ENCODE measurements at regions not wholly inside any gene's neighbourhood (a gene's known extent, or its start where the extent isn't known, plus 50 kb on each side); places are given as distances from the start of the nearest gene placed in this dataset.

GRCh38 chr12:85559536-85559935, 276.7 kb downstream of the RASSF9 start:
- H3K27ac ChIP-seq (ENCODE audit: low read depth, low read length), result no peak overlapping the region
- ChIA-PET CTCF (interaction anchor here (0.5 to 2.0 kb wide), 3 partner anchors 16 to 308 kb away, joined by 3 to 12 read pairs (median 8); partner anchors contain the start of gene RASSF9), POLR2A (no interaction called here)
- no peaks in the 10 kb centered on the region for H3K9me3 ChIP-seq (ENCODE audit: control insufficient read depth, insufficient read depth, low read length)
- H3K4me3 ChIP-seq (ENCODE audit: low read depth, low read length), result no peak overlapping the region
- no peak for DNase-seq (ENCODE audit: low read depth, low spot score)
- TF ChIP-seq, protein P1, sequence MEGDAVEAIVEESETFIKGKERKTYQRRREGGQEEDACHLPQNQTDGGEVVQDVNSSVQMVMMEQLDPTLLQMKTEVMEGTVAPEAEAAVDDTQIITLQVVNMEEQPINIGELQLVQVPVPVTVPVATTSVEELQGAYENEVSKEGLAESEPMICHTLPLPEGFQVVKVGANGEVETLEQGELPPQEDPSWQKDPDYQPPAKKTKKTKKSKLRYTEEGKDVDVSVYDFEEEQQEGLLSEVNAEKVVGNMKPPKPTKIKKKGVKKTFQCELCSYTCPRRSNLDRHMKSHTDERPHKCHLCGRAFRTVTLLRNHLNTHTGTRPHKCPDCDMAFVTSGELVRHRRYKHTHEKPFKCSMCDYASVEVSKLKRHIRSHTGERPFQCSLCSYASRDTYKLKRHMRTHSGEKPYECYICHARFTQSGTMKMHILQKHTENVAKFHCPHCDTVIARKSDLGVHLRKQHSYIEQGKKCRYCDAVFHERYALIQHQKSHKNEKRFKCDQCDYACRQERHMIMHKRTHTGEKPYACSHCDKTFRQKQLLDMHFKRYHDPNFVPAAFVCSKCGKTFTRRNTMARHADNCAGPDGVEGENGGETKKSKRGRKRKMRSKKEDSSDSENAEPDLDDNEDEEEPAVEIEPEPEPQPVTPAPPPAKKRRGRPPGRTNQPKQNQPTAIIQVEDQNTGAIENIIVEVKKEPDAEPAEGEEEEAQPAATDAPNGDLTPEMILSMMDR (IDR thresholded peaks at IDR 0.05; ENCODE audit: low read depth, low read length), result no peak
- no peaks in the 10 kb centered on the region for H3K27me3 ChIP-seq (ENCODE audit: control insufficient read depth, insufficient read depth, low read length)

GRCh38 chr12:85562765-85563164, 273.4 kb downstream of the RASSF9 start:
- Histone ChIP-seq H3K27me3 (ENCODE audit: control insufficient read depth, insufficient read depth, low read length) (no peaks in the 10 kb centered on the region), H3K4me3 (ENCODE audit: low read depth, low read length) (no peak overlapping the region), H3K27ac (ENCODE audit: low read depth, low read length) (no peak overlapping the region), H3K9me3 (ENCODE audit: control insufficient read depth, insufficient read depth, low read length) (no peaks in the 10 kb centered on the region)
- POLR2A ChIA-PET, result no interaction called here
- no peak for DNase-seq (ENCODE audit: low read depth, low spot score)
- CTCF ChIA-PET, result interaction anchor here (1.3 to 4.8 kb wide), 3 partner anchors 12 to 358 kb away, joined by 4 to 23 read pairs (median 5); no protein-coding TSS in a partner anchor
- TF ChIP-seq, protein P1 (IDR thresholded peaks at IDR 0.05; ENCODE audit: low read depth, low read length), result no peak

DNA sequence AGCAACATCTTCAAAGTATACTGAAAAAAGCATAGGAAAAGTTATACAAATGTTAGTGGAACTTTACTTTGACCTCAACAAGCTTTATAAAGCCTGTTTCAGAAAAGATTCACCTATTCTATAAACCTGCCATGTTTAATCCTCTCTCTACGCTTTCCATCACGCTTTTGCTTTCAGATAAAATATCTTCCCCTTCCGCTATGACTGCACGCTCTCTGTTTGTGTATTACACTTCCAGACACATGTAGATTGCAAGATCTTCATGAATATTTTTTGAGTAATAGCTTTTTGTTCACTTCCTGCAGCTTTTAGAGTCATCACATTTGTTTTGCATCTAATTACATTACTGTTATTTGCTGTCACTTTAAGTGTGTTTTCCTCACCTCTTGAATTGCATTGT, 271.4 kb downstream of the RASSF9 start:
- Histone ChIP-seq H3K9me3 (ENCODE audit: control insufficient read depth, insufficient read depth, low read length) (no peaks in the 10 kb centered on the region), H3K4me3 (ENCODE audit: low read depth, low read length) (no peak overlapping the region), H3K27ac (ENCODE audit: low read depth, low read length) (no peak overlapping the region), H3K27me3 (ENCODE audit: control insufficient read depth, insufficient read depth, low read length) (no peaks in the 10 kb centered on the region)
- no peak for DNase-seq (ENCODE audit: low read depth, low spot score)
- TF ChIP-seq, protein P1 (IDR thresholded peaks at IDR 0.05; ENCODE audit: low read depth, low read length), result no peak
- ChIA-PET CTCF (interaction anchor here (4.8 kb wide), 1 partner anchor 10 kb away, joined by 23 read pairs; no protein-coding TSS in a partner anchor), POLR2A (no interaction called here)

GRCh38 chr12:85568395-85569103, 267.7 kb downstream of the RASSF9 start:
- CTCF ChIA-PET, result interaction anchor here (1.3 kb wide), 1 partner anchor 299 kb away, joined by 8 read pairs; no protein-coding TSS in a partner anchor
- POLR2A ChIA-PET, result no interaction called here

DNA sequence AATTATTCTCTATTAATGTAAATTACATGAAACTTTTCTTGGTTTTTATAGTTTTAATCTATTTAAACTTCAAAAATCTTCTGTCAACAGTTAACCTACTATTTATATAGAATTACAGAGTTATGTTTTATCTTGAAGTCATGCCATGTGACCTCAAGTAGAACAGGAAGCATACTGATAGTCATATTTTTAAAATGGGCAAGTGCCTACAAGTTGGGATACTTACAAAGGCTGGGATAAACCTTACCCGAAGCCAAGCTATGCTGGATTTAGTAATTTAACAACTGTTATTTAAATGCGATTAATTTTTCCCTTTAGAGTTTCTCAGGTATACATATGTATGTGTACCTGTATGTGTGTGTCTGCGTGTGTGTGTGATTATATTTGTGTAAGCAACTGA, 266.9 kb downstream of the RASSF9 start:
- CTCF ChIA-PET, result no interaction called here
- DNase-seq (ENCODE audit: low read depth, low spot score), result no peak
- POLR2A ChIA-PET, result no interaction called here

More at GRCh38 chr12:85568395-85569103, 267.7 kb downstream of the RASSF9 start:
- no peaks in the 10 kb centered on the region for H3K9me3 ChIP-seq (ENCODE audit: control insufficient read depth, insufficient read depth, low read length)
- H3K4me3 ChIP-seq (ENCODE audit: low read depth, low read length), result no peak overlapping the region
- TF ChIP-seq, protein P1 (IDR thresholded peaks at IDR 0.05; ENCODE audit: low read depth, low read length), result no peak
- no peak overlapping the region for H3K27ac ChIP-seq (ENCODE audit: low read depth, low read length)
- no peak for DNase-seq (ENCODE audit: low read depth, low spot score)
- no peaks in the 10 kb centered on the region for H3K27me3 ChIP-seq (ENCODE audit: control insufficient read depth, insufficient read depth, low read length)

More for the DNA sequence above, 266.9 kb downstream of the RASSF9 start:
- TF ChIP-seq, protein P1 (IDR thresholded peaks at IDR 0.05; ENCODE audit: low read depth, low read length), result no peak
- Histone ChIP-seq H3K27me3 (ENCODE audit: control insufficient read depth, insufficient read depth, low read length) (no peaks in the 10 kb centered on the region), H3K27ac (ENCODE audit: low read depth, low read length) (no peak overlapping the region), H3K4me3 (ENCODE audit: low read depth, low read length) (no peak overlapping the region), H3K9me3 (ENCODE audit: control insufficient read depth, insufficient read depth, low read length) (no peaks in the 10 kb centered on the region)

All from AG04450 (cell line).